Stomach (tissue), 4 donors: ENCODE measurements at regions not wholly inside any gene's neighbourhood (a gene's known extent, or its start where the extent isn't known, plus 50 kb on each side); places are given as distances from the start of the nearest gene placed in this dataset.
"Not testable (repeated sequence)": the region's sequence is repeated elsewhere in the genome, so short reads cannot be mapped to it uniquely, and the experiment has no call there.

ENCODE experiments used
- CTCF ChIP-seq, 7 experiments: fragments of 450-650 bp in 4 of 7; fragments of 200-600 bp in 3 of 7; sonication (generic) in 3 of 7; IDR thresholded peaks; one replicate each; pipeline ENCODE4 v1.5.1; 2016 to 2019; ENCODE audit warnings: antibody characterized with exemption in 7 of 7, control low read depth in 2 of 7, mild to moderate bottlenecking in 1 of 7
- POLR2AphosphoS5 ChIP-seq, 3 donors: sonication (generic); formaldehyde crosslinking; IDR thresholded peaks; one replicate each; pipeline ENCODE4 v1.6.1; 2016; ENCODE audit warnings: antibody characterized with exemption in 3 of 3

DNA sequence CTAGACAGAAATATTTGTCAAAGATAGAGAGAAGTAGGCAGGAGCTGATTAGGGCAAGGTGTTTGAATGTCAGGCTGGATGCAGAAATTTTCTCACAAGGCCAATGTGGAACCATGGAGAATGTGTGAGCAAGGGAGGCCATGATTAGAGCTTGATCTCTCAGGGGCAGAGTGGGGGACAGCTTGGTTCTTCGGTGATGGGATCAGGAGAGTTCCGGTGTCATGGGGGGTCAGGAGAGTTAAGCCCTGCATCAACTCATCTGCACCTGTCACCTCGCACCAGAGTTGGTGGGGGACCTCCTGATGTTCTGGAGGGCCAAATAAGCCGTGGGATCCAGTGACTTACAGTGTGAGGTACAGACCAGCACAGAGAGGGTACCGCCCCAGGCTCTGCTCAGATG is 175.1 kb upstream of the TPTE start:
- TF ChIP-seq CTCF, POLR2AphosphoS5 (IDR thresholded peaks at IDR 0.05): not testable (repeated sequence)
